ENCODE measurements at regions not wholly inside any gene's neighbourhood (a gene's known extent, or its start where the extent isn't known, plus 50 kb on each side); places are given as distances from the start of the nearest gene placed in this dataset.

DNA sequence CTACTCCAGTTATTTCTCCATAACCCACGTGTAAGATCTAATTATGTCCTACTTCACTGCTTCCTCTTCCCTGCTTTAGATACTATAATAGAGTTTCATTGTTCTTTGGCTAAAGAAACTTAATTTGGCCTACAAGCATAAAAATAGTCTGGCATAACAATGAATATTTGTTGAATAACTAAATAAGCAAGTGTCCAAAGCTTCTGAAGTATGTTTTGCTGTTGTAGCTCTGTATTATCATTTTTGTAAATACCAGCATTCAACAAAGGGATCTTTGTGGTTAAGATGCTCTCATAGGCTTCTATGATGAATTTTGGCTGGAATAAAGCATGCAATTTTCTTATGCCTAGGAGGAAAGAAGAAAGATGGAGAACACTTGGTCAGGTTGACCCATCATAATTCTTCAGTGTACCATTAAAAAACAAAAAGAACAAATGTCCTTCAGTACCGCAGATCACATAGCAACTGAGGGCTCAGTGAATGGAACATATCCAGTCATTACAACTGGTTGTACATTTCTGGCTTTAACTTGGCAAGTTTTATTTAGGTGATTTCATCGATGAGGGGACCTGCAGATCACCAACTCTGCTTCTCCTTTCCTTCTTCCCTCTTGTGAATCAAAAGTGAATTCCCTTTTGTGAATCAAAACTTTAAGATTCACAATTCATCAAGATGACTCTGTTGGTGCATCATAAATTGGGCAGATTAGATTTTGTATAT is 465.9 kb upstream of the TGFBR2 start:
- no peaks in the 10 kb centered on the region for H3K9me3 ChIP-seq (ENCODE audit: control insufficient read depth, insufficient read depth, low read depth, low read length)
- no peak overlapping the region for H3K27ac ChIP-seq (ENCODE audit: insufficient read depth, low read length)
- peak in 1 of 2 donors; percentile 22 for DNase-seq (ENCODE audit: low read depth in 2 of 2)
- TF ChIP-seq EZH2 (IDR thresholded peaks at IDR 0.05; ENCODE audit: low read length, missing control alignments) (no peak), CTCF (conservative IDR thresholded peaks at IDR 0.05 in 1 of 2, IDR thresholded peaks at IDR 0.05 in 1 of 2; ENCODE audit: low read depth in 1 of 2, low read length in 2 of 2) (no peak)
- no peak overlapping the region for H3K9ac ChIP-seq (ENCODE audit: insufficient read depth, low read length)
- H3K36me3 ChIP-seq (ENCODE audit: control insufficient read depth, insufficient read depth, low read length) = no peaks in the 10 kb centered on the region
- H3K27me3 ChIP-seq (ENCODE audit: control insufficient read depth, insufficient read depth, low read length) = no peaks in the 10 kb centered on the region
- H4K20me1 ChIP-seq (ENCODE audit: control insufficient read depth, extremely low read depth, insufficient read depth, low read length) = no peaks in the 10 kb centered on the region
- H2AFZ ChIP-seq (ENCODE audit: low read length) = no peak overlapping the region
- H3K79me2 ChIP-seq (ENCODE audit: control insufficient read depth, insufficient read depth, low read length) = no peaks in the 10 kb centered on the region
- no peak overlapping the region for H3K4me2 ChIP-seq (ENCODE audit: extremely low read depth, insufficient read depth, low read length)
- H3K4me3 ChIP-seq (replicated peaks in 1 of 4; ENCODE audit: control extremely low read depth in 1 of 4, insufficient read depth in 1 of 4, low read depth in 3 of 4, low read length in 4 of 4) = no peak overlapping the region
- no peaks in the 10 kb centered on the region for H3K4me1 ChIP-seq (ENCODE audit: control insufficient read depth, extremely low read depth, insufficient read depth, low read length)

DNA sequence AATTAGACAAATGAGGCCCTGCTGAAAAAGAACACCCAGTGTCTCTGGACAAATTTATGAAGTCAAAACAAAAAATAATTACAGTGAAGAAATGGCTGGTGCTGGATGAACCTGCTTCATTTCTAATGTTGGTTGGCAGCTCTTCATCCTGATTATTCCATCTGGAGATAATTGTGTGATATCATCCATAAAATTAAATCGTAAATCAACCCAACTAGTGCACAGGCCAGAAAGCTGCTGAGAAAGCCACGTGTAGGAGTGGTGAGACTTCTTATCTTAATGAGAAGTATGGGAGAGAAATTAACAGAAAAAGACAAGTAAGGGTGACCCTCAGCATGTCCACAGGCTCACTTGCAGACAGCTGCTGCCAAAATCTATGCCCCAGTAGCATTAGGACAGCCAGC is 465.2 kb upstream of the TGFBR2 start:
- H3K36me3 ChIP-seq (ENCODE audit: control insufficient read depth, insufficient read depth, low read length) = no peaks in the 10 kb centered on the region
- no peaks in the 10 kb centered on the region for H3K9me3 ChIP-seq (ENCODE audit: control insufficient read depth, insufficient read depth, low read depth, low read length)
- no peak overlapping the region for H3K27ac ChIP-seq (ENCODE audit: insufficient read depth, low read length)
- no peaks in the 10 kb centered on the region for H4K20me1 ChIP-seq (ENCODE audit: control insufficient read depth, extremely low read depth, insufficient read depth, low read length)
- no peak overlapping the region for H3K4me2 ChIP-seq (ENCODE audit: extremely low read depth, insufficient read depth, low read length)
- no peaks in the 10 kb centered on the region for H3K79me2 ChIP-seq (ENCODE audit: control insufficient read depth, insufficient read depth, low read length)
- no peak overlapping the region for H3K9ac ChIP-seq (ENCODE audit: insufficient read depth, low read length)
- H3K4me3 ChIP-seq (replicated peaks in 1 of 4; ENCODE audit: control extremely low read depth in 1 of 4, insufficient read depth in 1 of 4, low read depth in 3 of 4, low read length in 4 of 4) = no peak overlapping the region
- DNase-seq (ENCODE audit: low read depth in 2 of 2) = peak in 1 of 2 donors; percentile 27
- TF ChIP-seq CTCF (conservative IDR thresholded peaks at IDR 0.05 in 1 of 2, IDR thresholded peaks at IDR 0.05 in 1 of 2; ENCODE audit: low read depth in 1 of 2, low read length in 2 of 2) = no peak
- no peak for TF ChIP-seq EZH2 (IDR thresholded peaks at IDR 0.05; ENCODE audit: low read length, missing control alignments)
- H3K4me1 ChIP-seq (ENCODE audit: control insufficient read depth, extremely low read depth, insufficient read depth, low read length) = no peaks in the 10 kb centered on the region
- H2AFZ ChIP-seq (ENCODE audit: low read length) = no peak overlapping the region
- no peaks in the 10 kb centered on the region for H3K27me3 ChIP-seq (ENCODE audit: control insufficient read depth, insufficient read depth, low read length)

DNA sequence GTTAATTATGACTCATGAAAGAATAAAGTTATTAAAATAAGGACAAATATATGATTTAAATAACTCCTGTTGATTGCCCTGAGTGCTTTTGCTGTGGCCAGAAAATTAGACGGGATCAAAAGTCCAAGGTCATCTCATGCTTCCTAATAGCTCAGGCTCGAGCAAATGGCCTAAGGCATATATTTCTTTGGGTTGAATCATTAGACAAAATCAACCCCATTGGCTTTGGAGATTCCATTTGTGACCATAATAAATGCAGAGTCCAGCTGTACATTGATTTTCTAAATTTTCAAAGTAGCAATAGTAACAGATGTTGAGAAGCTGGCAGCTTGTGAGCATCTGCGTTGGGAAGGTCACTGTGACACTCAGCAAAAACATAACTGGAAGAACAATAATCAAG is 464.5 kb upstream of the TGFBR2 start:
- Histone ChIP-seq H3K4me1 (ENCODE audit: control insufficient read depth, extremely low read depth, insufficient read depth, low read length) (no peaks in the 10 kb centered on the region), H2AFZ (ENCODE audit: low read length) (no peak overlapping the region), H3K79me2 (ENCODE audit: control insufficient read depth, insufficient read depth, low read length) (no peaks in the 10 kb centered on the region)

More for the DNA sequence above, 464.5 kb upstream of the TGFBR2 start:
- H4K20me1 ChIP-seq (ENCODE audit: control insufficient read depth, extremely low read depth, insufficient read depth, low read length) = no peaks in the 10 kb centered on the region
- H3K27me3 ChIP-seq (ENCODE audit: control insufficient read depth, insufficient read depth, low read length) = no peaks in the 10 kb centered on the region
- H3K4me2 ChIP-seq (ENCODE audit: extremely low read depth, insufficient read depth, low read length) = no peak overlapping the region
- H3K9ac ChIP-seq (ENCODE audit: insufficient read depth, low read length) = no peak overlapping the region
- no peak for TF ChIP-seq CTCF (conservative IDR thresholded peaks at IDR 0.05 in 1 of 2, IDR thresholded peaks at IDR 0.05 in 1 of 2; ENCODE audit: low read depth in 1 of 2, low read length in 2 of 2)
- H3K4me3 ChIP-seq (replicated peaks in 1 of 4; ENCODE audit: control extremely low read depth in 1 of 4, insufficient read depth in 1 of 4, low read depth in 3 of 4, low read length in 4 of 4) = no peak overlapping the region
- no peak overlapping the region for H3K27ac ChIP-seq (ENCODE audit: insufficient read depth, low read length)
- no peaks in the 10 kb centered on the region for H3K9me3 ChIP-seq (ENCODE audit: control insufficient read depth, insufficient read depth, low read depth, low read length)
- no peak for DNase-seq (ENCODE audit: low read depth in 2 of 2)
- no peaks in the 10 kb centered on the region for H3K36me3 ChIP-seq (ENCODE audit: control insufficient read depth, insufficient read depth, low read length)

All from fibroblast of lung (primary cell).